ENCODE measurements at regions not wholly inside any gene's neighbourhood (a gene's known extent, or its start where the extent isn't known, plus 50 kb on each side); places are given as distances from the start of the nearest gene placed in this dataset.

- TF ChIP-seq CTCF (IDR thresholded peaks at IDR 0.05; ENCODE audit: borderline replicate concordance, extremely low read depth, low read length, poor library complexity, severe bottlenecking) (no peak), EZH2 (IDR thresholded peaks at IDR 0.05; ENCODE audit: borderline replicate concordance, low read depth, low read length, severe bottlenecking) (no peak)
Observed at GRCh38 chr9:1717882-1718281, 297.3 kb upstream of the SMARCA2 start.

All from DND-41 (cell line).